Common myeloid progenitor, CD34-positive (primary cell): ENCODE measurements at regions not wholly inside any gene's neighbourhood (a gene's known extent, or its start where the extent isn't known, plus 50 kb on each side); places are given as distances from the start of the nearest gene placed in this dataset.

ENCODE experiments used
- CTCF ChIA-PET: fragments of 350-600 bp; sonication (Branson Sonifier 250); formaldehyde crosslinking; loops from one replicate; lab custom pipeline; 2021; ENCODE audit warnings: antibody characterized with exemption; lab: Charles Lee
- POLR2A ChIA-PET: fragments of 350-600 bp; sonication (Branson Sonifier 250); formaldehyde crosslinking; loops from one replicate; lab custom pipeline; 2021; ENCODE audit warnings: antibody characterized with exemption; lab: Charles Lee
- DNase-seq, 3 donors: peaks; one replicate each; pipeline versions ENCODE4 v3.0.0 to v3.0.0-alpha.2; 2013
- H3K27ac ChIP-seq, 2 experiments: 1 replicate in 1 of 2; 2 replicates in 1 of 2; pipeline ENCODE4 v1.7.0; 2013; ENCODE audit warnings: inconsistent platforms in 2 of 2, low read length in 2 of 2, mild to moderate bottlenecking in 2 of 2, low read depth in 1 of 2, moderate library complexity in 1 of 2; ENCODE audit not compliant: severe bottlenecking in 2 of 2, insufficient read depth in 1 of 2, poor library complexity in 1 of 2
- H3K27me3 ChIP-seq, 5 experiments: replicated peaks in 2 of 5; 1 replicate in 3 of 5; 2 replicates in 2 of 5; pipeline versions ENCODE4 v1.6.1 to v1.7.0; 2013; ENCODE audit warnings: low read length in 4 of 5, mild to moderate bottlenecking in 2 of 5, moderate library complexity in 2 of 5, inconsistent platforms in 1 of 5; ENCODE audit not compliant: insufficient read depth in 5 of 5, control insufficient read depth in 4 of 5
- H3K36me3 ChIP-seq, 4 experiments: 1 replicate in 2 of 4; 2 replicates in 2 of 4; pipeline versions ENCODE4 v1.6.1 to v1.7.0; 2013; ENCODE audit warnings: low read length in 3 of 4, control low read depth in 1 of 4, mild to moderate bottlenecking in 1 of 4; ENCODE audit not compliant: control insufficient read depth in 4 of 4, insufficient read depth in 4 of 4
- H3K4me1 ChIP-seq, 4 experiments: 1 replicate in 3 of 4; 2 replicates in 1 of 4; pipeline versions ENCODE4 v1.6.1 to v1.7.1; 2013; ENCODE audit warnings: low read length in 3 of 4, mild to moderate bottlenecking in 3 of 4, control low read depth in 1 of 4, inconsistent platforms in 1 of 4, moderate library complexity in 1 of 4; ENCODE audit not compliant: control insufficient read depth in 4 of 4, insufficient read depth in 4 of 4; ENCODE audit errors: control extremely low read depth in 1 of 4
- H3K4me3 ChIP-seq, 7 experiments: 1 replicate in 4 of 7; 2 replicates in 3 of 7; pipeline versions ENCODE4 v1.5.1 to v1.7.0; 2013; ENCODE audit warnings: mild to moderate bottlenecking in 7 of 7, low read length in 6 of 7, moderate library complexity in 6 of 7, inconsistent platforms in 2 of 7, low read depth in 2 of 7, control low read depth in 1 of 7; ENCODE audit not compliant: insufficient read depth in 4 of 7, control insufficient read depth in 1 of 7; ENCODE audit errors: extremely low read depth in 1 of 7
- H3K9me3 ChIP-seq, 5 experiments: 1 replicate in 4 of 5; 2 replicates in 1 of 5; pipeline versions ENCODE4 v1.6.1 to v1.7.1; 2013; ENCODE audit warnings: low read length in 4 of 5, mild to moderate bottlenecking in 2 of 5, inconsistent platforms in 1 of 5, low read depth in 1 of 5, moderate library complexity in 1 of 5; ENCODE audit not compliant: control insufficient read depth in 4 of 5, insufficient read depth in 2 of 5; ENCODE audit errors: control extremely low read depth in 1 of 5
- WGBS: methylation state at CpG from one replicate; pipeline ENCODE4 v1.1.5; 2013; ENCODE audit not compliant: insufficient coverage; 5-methylcytosine and 5-hydroxymethylcytosine counted together

DNA sequence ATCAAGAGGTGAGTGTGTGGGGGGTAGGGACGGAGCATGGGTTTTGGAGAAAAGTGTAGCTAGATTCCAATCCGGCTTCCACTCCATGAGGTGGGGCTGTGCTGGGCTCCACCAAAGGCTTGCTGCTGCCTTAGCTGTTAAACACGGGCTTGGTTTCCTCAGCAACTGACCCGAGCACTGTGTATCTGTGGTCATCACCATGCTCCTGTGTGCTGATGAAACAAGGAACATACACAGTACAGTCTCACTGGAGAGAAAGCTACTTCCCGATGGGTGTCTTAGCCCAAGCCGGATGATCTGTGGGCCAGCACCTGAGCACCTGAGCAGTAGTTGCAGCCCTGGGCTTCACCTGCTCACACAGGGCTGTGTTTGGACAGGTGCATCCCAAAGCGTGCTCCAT, 52.9 kb upstream of the VRK1 start:
- CTCF ChIA-PET, result interaction anchor here (1.3 to 1.6 kb wide), 2 partner anchors 8 to 161 kb away, joined by 4 read pairs; no protein-coding TSS in a partner anchor
- Histone ChIP-seq H3K4me1 (peaks cover 0 to 7% (median 4%) of the 10 kb centered on the region in 4 experiments), H3K4me3 (no peak overlapping the region), H3K9me3 (no peaks in the 10 kb centered on the region), H3K27ac (no peak overlapping the region), H3K36me3 (no peaks in the 10 kb centered on the region), H3K27me3 (peaks cover 7 to 55% (median 23%) of the 10 kb centered on the region in 5 experiments)
- POLR2A ChIA-PET, result interaction anchor here (0.6 kb wide), 1 partner anchor 657 kb away, joined by 5 read pairs; no protein-coding TSS in a partner anchor
- no peak for DNase-seq
- WGBS, result 82% methylated on average over 6 of the region's 7 CpGs

GRCh38 chr14:96745500-96746051, 51.6 kb upstream of the VRK1 start:
- CTCF ChIA-PET, result interaction anchor here (1.3 to 1.6 kb wide), 3 partner anchors 9 to 164 kb away, joined by 3 to 4 read pairs (median 4); no protein-coding TSS in a partner anchor
- H3K27me3 ChIP-seq, result peaks cover 4 to 48% (median 13%) of the 10 kb centered on the region in 5 experiments

DNA sequence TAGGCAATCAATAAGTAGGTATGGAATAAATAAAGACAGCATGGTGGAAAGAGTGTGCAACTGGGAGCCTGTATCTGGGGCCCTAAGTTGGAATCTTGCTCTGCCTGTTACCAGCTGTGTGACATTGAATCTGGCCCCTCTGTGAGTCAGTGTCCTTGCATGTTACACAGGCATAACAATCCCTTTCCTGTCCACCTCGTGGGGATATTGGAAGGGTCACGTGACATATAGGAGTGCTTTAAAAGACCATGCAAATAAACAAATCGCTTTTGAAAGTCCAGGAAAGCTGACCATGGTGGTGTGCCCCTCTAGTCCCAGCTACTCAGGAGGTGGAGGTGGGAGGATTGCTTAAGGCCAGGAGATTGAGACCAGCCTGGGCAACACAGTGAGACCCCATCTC, 51.1 kb upstream of the VRK1 start:
- 27% methylated on average over 3 of the region's 3 CpGs for WGBS
- no peak for DNase-seq
- no peaks in the 10 kb centered on the region for H3K9me3 ChIP-seq
- no peak overlapping the region for H3K27ac ChIP-seq
- CTCF ChIA-PET, result interaction anchor here (1.1 to 1.3 kb wide), 2 partner anchors 162 to 165 kb away, joined by 3 read pairs; no protein-coding TSS in a partner anchor
- H3K36me3 ChIP-seq, result no peaks in the 10 kb centered on the region
- no peak overlapping the region for H3K4me3 ChIP-seq
- H3K4me1 ChIP-seq, result peaks cover 0 to 6% (median 3%) of the 10 kb centered on the region in 4 experiments
- POLR2A ChIA-PET, result no interaction called here
- H3K27me3 ChIP-seq, result peaks cover 3 to 43% (median 12%) of the 10 kb centered on the region in 5 experiments

More at GRCh38 chr14:96745500-96746051, 51.6 kb upstream of the VRK1 start:
- WGBS, result 100% methylated on average over 2 of the region's 4 CpGs
- Histone ChIP-seq H3K27ac (no peak overlapping the region), H3K36me3 (no peaks in the 10 kb centered on the region), H3K4me3 (no peak overlapping the region), H3K4me1 (peaks cover 0 to 7% (median 4%) of the 10 kb centered on the region in 4 experiments), H3K9me3 (no peaks in the 10 kb centered on the region)
- DNase-seq, result no peak
- POLR2A ChIA-PET, result no interaction called here

- no peaks in the 10 kb centered on the region for H3K9me3 ChIP-seq
- WGBS, result 96% methylated on average over 4 of the region's 13 CpGs
- no peaks in the 10 kb centered on the region for H3K36me3 ChIP-seq
- ChIA-PET CTCF (interaction anchor here (1.1 to 2.0 kb wide), 2 partner anchors 9 to 163 kb away, joined by 3 to 6 read pairs; no protein-coding TSS in a partner anchor), POLR2A (interaction anchor here (0.6 kb wide), 1 partner anchor 380 kb away, joined by 3 read pairs; no protein-coding TSS in a partner anchor)
- peaks cover 1 to 39% (median 10%) of the 10 kb centered on the region in 5 experiments for H3K27me3 ChIP-seq
- no peak overlapping the region for H3K27ac ChIP-seq
- DNase-seq, result no peak
- H3K4me3 ChIP-seq, result no peak overlapping the region
- H3K4me1 ChIP-seq, result no peaks in the 10 kb centered on the region
Measured at GRCh38 chr14:96747006-96747405, 50.2 kb upstream of the VRK1 start.
